Bone marrow (tissue), 2 donors: ENCODE measurements at regions not wholly inside any gene's neighbourhood (a gene's known extent, or its start where the extent isn't known, plus 50 kb on each side); places are given as distances from the start of the nearest gene placed in this dataset.

Experiments
- DNase-seq, 2 donors: peaks; one replicate each; lab custom pipeline; 2025; lab: John Stamatoyannopoulos, UW

DNA sequence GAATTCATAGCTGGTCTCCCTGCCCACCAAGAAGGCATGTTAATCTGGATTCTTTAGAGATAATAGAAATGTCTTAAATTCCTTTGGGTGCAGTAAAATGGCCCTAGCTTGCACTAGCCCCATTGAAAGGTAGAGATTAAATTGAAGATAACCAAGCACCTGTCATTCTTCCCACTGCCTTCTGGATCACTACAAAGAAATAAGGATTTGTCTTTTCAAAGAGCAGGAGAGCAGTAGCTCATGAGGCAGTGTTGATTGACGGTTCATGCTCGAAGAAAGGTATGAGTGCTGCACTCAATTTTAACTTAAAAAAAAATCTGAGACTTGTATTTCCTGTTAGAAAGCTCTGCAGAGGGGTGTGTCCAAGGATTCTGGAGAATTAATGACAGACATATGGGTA is 74.9 kb upstream of the F3 start:
- no peak for DNase-seq

DNA sequence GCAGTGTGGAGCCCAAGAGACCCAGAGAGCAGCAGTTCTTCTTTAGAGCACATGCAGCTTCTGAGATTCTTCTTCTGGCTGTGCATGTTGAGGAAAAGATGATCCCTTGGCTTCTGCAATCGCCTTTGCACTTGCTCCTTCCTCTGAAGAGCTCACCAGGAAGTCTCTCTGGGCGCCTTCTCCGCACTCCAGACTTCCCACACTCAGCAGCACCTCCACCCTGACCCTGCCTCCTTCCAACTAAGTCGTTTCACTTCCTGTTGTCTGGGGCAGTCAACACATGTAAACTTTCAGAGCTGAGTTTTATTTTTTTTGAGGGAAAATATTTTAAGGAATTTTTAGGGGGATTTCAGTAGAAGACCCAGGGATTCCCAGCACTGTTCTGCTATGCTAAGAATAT is 73.4 kb upstream of the F3 start:
- no peak for DNase-seq

GRCh38 chr1:94614168-94614815 is 72.7 kb upstream of the F3 start:
- no peak for DNase-seq

DNA sequence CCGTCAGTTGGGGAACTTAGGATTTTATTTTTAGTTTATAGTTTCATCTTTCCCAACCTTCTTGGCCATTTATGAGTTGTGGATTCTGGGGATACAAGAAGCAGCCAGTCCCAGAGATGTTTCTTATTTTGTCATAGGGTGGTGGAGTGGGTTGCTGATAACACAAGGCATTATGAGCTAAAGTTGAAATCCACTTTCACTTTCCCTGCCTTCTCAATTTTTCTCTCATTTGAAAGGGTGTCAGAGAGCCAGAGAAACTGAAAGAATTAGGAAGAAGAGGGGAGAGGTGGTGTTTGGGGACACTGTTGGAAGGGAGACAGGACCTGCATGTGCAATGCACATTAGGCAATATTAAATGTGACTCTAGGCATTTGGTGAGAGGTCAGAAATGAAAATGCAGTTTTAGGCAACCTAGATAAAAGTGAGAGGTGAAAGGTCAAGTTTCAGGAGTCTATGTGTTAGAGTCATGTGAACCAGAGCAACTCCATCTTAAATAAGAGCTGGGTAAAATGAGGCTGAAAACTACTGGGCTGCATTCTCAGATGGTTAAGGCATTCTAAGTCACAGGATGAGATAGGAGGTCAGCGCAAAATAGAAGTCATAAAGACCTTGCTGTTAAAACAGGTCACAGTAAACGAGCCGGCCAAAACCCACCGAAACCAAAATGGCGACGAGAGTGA is 71.1 kb upstream of the F3 start:
- no peak for DNase-seq

GRCh38 chr1:94611681-94612475 is 70.3 kb upstream of the F3 start:
- no peak for DNase-seq

DNA sequence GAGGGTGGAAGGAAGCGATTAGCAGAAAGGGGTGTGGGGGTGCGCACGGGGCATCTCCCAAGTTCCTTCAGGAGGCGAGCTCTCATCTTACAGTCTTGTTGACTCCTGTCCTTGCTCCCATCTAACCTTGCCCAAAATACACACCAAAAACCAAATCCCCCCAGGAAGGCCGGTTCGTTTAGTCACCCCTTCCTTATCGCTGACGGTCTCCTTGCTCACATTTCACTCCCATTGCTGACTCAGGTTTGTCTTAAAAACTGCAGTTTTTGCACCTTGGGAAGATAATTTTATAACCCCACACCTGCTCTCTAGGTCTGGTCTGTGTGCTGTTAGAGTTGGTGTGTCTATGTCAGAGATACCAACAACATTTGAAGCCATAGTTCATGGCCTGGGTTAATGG is 68.1 kb upstream of the F3 start:
- no peak for DNase-seq

GRCh38 chr1:94608852-94609530 is 67.4 kb upstream of the F3 start:
- DNase-seq, result no peak

- no peak for DNase-seq
Observed at GRCh38 chr1:94608142-94608851, 66.7 kb upstream of the F3 start.

DNA sequence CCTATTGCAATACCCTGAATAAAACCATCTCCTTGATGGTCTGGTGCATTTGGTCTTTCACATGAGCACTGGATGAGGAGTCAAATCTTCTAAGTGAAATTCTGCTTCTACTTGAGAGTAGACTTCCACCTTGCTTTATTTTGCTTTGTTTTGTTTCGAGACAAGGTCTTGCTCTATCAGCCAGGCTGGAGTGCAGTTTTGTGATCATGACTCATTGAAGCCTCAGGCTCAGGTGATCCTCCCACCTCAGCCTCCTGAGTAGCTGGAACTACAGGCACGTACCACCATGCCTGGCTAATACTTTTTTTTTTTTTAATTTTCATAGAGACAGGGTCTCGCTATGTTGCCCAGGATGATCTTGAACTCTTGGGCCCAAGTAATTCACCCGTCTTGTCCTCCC is 65.8 kb upstream of the F3 start:
- no peak for DNase-seq

DNA sequence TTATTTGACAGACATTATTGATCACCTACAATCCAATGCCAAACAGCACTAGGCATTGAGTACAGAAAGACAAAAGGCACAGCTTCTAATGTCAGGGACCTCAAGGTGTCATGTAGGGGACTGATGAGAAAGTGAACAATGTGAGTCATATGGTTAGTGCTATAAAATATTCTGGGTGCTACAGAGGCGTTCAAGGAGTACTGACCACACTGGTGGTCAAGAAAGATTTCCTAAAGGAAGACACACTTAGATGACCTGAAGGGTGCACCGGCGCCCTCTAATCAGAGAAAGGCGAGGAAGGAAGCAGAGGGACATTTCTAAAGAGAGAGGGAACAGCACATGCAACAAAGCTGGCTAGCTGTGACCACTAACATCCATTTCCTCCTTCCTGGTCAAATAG is 64.9 kb upstream of the F3 start:
- DNase-seq, result no peak

- DNase-seq, result no peak
Observed at GRCh38 chr1:94603663-94604062, 62.1 kb upstream of the F3 start.

DNA sequence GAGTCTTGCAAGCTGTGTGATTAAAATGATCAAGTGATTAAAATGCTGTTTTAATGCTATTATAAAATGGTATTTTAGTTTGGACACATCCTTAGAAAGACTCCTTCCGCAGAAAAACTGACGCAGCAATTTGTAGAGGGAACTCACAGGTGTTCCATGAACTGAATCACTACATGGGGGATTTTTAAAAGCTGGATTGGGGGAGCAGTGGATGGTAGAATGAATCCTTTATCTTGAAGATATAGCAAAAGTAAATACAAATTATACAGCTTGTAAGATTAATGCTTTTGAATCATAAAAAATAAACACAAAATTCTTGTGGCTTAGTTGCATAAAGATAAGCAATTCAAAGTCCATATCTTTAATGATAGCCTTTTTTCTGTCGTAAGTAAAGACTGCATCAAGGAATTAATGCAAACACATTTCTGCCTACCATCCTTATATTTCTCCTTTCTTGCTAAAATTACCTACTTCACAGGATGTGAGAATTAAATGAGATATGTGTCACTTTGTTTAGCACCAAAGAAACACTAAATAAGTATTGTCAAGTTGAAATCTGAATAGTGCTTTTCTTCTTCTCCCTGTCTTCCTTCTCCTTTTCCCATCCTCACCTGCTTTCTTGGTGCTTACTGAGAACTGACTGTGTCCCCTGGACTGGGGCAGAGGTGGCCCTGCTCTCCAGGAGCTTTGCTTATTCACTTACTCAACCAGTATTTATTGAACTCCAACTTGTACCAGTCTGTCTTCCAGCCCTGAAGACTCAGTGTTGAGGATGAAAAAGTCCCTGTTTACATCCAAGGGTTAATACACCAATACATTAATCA is 61.5 kb upstream of the F3 start:
- DNase-seq, result no peak

DNA sequence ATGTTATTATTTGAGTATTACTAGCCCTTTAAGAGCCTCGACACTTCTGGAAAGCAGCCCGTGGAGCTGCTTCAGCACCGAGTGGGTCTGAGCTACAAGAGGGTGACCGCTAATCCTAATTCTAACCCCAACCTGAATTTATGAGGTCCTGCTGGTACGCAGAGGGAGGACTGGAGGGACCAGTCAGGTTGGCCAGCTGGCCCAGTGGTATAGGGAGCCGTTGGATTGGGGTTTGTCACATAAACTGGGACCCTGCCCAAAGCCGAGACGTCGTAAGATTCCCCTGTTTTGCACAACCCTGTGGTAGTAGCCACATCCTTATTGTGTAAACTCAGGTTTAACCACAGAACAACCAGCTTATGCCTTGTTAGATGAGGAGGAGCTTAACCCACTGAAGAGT is 60.8 kb upstream of the F3 start:
- peak; percentile 32 to 42 for DNase-seq

- no peak for DNase-seq
Observed at GRCh38 chr1:94600556-94600955, 59.0 kb upstream of the F3 start.

- no peak for DNase-seq
Observed at GRCh38 chr1:94599095-94599813, 57.7 kb upstream of the F3 start.

- no peak for DNase-seq
Observed at GRCh38 chr1:94597701-94598100, 56.1 kb upstream of the F3 start.

- DNase-seq, result no peak
Observed at GRCh38 chr1:94596260-94596659, 54.7 kb upstream of the F3 start.

- no peak for DNase-seq
Observed at GRCh38 chr1:94595658-94596057, 54.1 kb upstream of the F3 start.

DNA sequence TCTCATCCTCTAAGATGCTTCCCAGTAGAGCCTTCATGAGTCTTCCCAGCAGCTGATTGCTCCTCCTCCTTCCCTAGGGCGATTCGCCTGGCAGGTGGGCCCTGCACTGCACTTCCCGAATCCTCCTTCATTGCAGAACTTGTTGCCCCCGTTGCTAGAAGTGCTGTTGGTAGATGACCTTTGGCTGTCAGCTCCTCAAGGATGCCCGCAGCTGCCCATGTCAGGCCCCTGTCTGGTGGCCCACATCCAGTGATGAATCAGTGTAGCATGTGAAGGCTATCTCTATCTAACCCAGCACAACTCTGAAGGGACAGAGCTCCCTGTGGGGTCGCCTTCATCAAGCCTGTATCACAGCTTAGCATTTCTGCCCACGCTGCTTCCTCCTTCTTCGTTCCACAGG is 52.1 kb upstream of the F3 start:
- DNase-seq, result no peak

DNA sequence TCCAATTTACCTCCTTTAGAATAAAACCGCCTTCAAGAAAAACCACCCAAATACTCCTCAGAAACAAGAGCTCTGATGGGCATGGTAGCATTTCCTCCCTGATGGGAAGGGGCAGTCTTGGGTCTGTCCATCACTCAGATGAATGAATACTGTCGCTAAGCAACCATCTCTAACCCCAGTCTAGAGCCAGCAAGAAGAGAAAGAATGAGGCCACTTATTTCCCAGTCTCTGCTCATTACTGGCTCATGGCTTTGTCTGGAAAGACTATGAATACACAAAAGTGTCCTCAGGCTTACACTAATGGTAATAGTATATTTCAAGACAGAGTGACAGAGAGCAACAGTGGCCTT is 51.0 kb upstream of the F3 start:
- no peak for DNase-seq
